C4-2B (cell line): ENCODE measurements at regions not wholly inside any gene's neighbourhood (a gene's known extent, or its start where the extent isn't known, plus 50 kb on each side); places are given as distances from the start of the nearest gene placed in this dataset.

Experiments used
- ZFX ChIP-seq: fragments of 450-650 bp; IDR thresholded peaks from 2 replicates; pipeline ENCODE4 v1.6.1; 2017
- TF ChIP-seq, protein P1 (sequence below): fragments of 450-650 bp; conservative IDR thresholded peaks from 2 replicates; pipeline ENCODE4 v1.5.1; 2017; ENCODE audit warnings: mild to moderate bottlenecking

DNA sequence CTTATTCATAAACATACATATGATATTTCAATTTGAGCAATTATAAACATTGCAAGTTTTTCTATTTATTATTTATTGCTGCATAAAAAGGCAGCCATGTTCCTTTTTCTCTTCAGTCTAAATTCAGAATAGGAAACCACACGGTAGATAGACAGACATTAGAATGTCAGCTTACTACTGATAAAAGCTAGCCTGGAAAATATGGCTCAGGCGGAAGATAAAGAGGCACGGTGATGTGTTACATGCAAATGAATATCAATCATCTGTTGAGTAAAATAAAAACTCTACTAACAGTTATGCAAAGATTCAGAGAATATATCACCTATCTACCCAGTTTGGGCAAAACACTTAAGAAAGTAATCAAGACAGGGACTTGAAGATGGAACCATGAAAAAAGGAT is 73.5 kb upstream of the PDSS1 start:
- TF ChIP-seq, protein P1, sequence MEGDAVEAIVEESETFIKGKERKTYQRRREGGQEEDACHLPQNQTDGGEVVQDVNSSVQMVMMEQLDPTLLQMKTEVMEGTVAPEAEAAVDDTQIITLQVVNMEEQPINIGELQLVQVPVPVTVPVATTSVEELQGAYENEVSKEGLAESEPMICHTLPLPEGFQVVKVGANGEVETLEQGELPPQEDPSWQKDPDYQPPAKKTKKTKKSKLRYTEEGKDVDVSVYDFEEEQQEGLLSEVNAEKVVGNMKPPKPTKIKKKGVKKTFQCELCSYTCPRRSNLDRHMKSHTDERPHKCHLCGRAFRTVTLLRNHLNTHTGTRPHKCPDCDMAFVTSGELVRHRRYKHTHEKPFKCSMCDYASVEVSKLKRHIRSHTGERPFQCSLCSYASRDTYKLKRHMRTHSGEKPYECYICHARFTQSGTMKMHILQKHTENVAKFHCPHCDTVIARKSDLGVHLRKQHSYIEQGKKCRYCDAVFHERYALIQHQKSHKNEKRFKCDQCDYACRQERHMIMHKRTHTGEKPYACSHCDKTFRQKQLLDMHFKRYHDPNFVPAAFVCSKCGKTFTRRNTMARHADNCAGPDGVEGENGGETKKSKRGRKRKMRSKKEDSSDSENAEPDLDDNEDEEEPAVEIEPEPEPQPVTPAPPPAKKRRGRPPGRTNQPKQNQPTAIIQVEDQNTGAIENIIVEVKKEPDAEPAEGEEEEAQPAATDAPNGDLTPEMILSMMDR, result no peak
- TF ChIP-seq ZFX, result no peak
